HFF-Myc (cell line): ENCODE measurements at regions not wholly inside any gene's neighbourhood (a gene's known extent, or its start where the extent isn't known, plus 50 kb on each side); places are given as distances from the start of the nearest gene placed in this dataset.

Experiments
- DNase-seq: peaks from one replicate; pipeline ENCODE4 v3.0.0-alpha.2; 2011; ENCODE audit warnings: low read depth; ENCODE audit errors: extremely low read depth
- H3K4me3 ChIP-seq: replicated peaks from 2 replicates; pipeline ENCODE4 v1.5.1; 2011; ENCODE audit warnings: low read depth, mild to moderate bottlenecking, control low read depth, low read length
- CTCF ChIP-seq: IDR thresholded peaks from 2 replicates; pipeline ENCODE4 v1.5.1; 2012; ENCODE audit warnings: mild to moderate bottlenecking, low read depth, low read length, control low read depth; ENCODE audit errors: missing control alignments

DNA sequence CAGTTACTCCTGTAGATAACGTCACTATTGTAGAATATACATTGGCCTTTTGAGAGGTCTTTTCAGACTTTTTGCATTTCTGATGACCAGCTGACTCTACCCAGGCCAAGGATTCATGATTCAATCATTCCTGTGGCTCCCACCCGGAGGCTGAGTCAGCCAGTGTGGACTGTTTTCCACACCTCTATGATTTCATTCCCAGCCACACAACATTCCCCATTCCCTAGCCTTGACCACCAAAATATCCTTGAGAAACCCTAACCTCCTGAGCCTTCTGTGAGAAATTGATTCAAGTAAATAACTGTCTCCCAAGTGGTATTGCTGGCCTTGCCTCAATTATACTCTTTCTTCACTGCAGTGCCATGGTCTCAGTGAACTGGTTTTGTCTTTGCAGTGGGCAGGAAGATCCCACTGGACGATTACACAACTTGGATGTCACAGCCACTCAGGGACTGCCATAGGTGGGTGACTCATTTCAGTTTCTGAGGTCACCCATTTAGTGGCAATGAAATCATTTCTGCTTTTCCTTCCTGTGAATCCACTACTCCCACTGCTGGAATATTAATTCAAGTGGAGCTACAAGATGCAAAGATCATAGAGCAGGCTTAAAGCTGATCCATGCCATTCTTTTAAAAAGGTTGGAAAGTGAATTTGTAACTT, 518.6 kb upstream of the ZP4 start:
- no peak for DNase-seq
- TF ChIP-seq CTCF: no peak
- H3K4me3 ChIP-seq: no peak overlapping the region

- H3K4me3 ChIP-seq: no peak overlapping the region
- no peak for DNase-seq
- TF ChIP-seq CTCF: no peak
These were observed 518.0 kb upstream of the ZP4 start for GRCh38 chr1:238408737-238409136.

GRCh38 chr1:238406098-238406860, 515.6 kb upstream of the ZP4 start:
- H3K4me3 ChIP-seq: no peak overlapping the region
- no peak for TF ChIP-seq CTCF
- no peak for DNase-seq

DNA sequence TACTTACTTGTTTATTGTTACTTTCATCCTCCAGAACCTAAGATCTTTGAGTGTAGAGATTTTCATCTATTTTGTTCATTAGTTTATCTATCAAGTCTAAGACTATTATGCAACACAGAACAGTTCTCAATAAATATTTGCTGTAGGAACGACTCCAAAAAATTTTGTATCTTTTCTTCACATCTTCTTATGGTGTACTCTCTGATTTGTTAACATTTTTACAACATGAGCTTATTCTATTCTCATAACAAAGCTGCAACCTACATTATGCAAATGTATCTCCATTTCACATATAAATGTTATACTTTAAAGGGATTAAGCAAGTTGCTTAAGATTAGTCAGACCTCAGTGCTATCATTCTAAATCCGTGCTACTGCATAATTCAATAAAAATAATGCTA, 514.2 kb upstream of the ZP4 start:
- no peak for TF ChIP-seq CTCF
- DNase-seq: no peak
- H3K4me3 ChIP-seq: no peak overlapping the region

DNA sequence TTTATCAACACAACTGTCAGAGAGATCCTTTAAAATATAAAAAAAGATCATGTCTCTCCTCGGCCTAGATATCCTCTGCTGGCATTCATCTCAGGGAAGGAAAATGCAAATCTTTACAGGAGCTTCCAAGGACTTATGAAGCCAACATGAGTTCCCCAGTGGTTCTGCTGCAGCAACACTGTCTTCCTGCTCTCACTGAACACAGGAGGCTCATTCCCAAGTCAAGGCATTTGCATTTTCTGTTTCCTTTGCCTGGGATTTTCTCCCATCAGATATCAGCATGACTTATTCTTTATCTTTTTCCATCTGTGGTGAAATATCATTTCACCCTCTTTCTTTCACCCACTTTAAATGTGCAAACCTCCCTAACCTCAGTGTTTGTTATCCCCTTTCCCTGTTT, 513.8 kb upstream of the ZP4 start:
- no peak for TF ChIP-seq CTCF
- DNase-seq: no peak

DNA sequence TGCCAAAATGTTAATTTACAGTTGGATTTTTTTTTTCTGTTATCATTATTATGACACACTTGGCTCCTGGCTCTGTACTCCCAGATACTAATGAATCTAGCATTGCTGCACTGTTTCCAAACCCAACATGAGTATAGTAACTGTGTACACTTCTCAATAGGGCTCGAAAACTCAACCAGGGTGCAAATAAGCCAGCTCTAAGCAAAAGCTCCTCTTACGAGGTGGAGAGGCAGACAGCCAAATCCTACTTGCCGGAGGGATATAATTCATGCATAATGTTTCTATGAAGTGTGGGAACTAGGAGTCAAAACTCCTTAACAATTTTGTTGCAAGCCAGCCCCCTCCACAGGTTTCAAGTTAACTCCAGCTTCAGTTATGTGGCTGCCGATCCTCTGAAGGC, 510.4 kb upstream of the ZP4 start:
- no peak for DNase-seq
- no peak for TF ChIP-seq CTCF
- no peak overlapping the region for H3K4me3 ChIP-seq

More for the DNA sequence above, 513.8 kb upstream of the ZP4 start:
- H3K4me3 ChIP-seq: no peak overlapping the region
